NT2/D1 (cell line): ENCODE measurements at regions not wholly inside any gene's neighbourhood (a gene's known extent, or its start where the extent isn't known, plus 50 kb on each side); places are given as distances from the start of the nearest gene placed in this dataset.

ENCODE experiments used
- DNase-seq: peaks from one replicate; pipeline ENCODE4 v3.0.0-alpha.2; 2011; ENCODE audit warnings: low read depth, low spot score
- H3K27me3 ChIP-seq: 2 replicates; pipeline ENCODE4 v1.6.0; 2011; ENCODE audit warnings: mild to moderate bottlenecking; ENCODE audit not compliant: insufficient read length, insufficient read depth
- H3K36me3 ChIP-seq: 2 replicates; pipeline ENCODE4 v1.6.1; 2011; ENCODE audit warnings: mild to moderate bottlenecking, low read length, mixed read lengths; ENCODE audit not compliant: insufficient read depth, insufficient read length
- H3K4me1 ChIP-seq: 2 replicates; pipeline ENCODE4 v1.5.1; 2011; ENCODE audit not compliant: insufficient read depth, insufficient read length
- H3K4me3 ChIP-seq: 2 replicates; pipeline ENCODE4 v1.5.1; 2011; ENCODE audit warnings: low read depth; ENCODE audit not compliant: insufficient read length
- H3K9ac ChIP-seq: 2 replicates; pipeline ENCODE4 v1.6.0; 2011; ENCODE audit warnings: low read depth; ENCODE audit not compliant: insufficient read length
- H3K9me3 ChIP-seq: 2 replicates; pipeline ENCODE4 v1.5.1; 2011; ENCODE audit warnings: mild to moderate bottlenecking, low read length; ENCODE audit not compliant: insufficient read depth
- SUZ12 ChIP-seq: IDR thresholded peaks from 2 replicates; pipeline ENCODE4 v1.6.1; 2011; ENCODE audit not compliant: insufficient read length, insufficient read depth; ENCODE audit errors: extremely low read depth
- YY1 ChIP-seq: IDR thresholded peaks from 2 replicates; pipeline ENCODE4 v1.6.1; 2011; ENCODE audit not compliant: insufficient read length, insufficient read depth
- ZNF274 ChIP-seq: IDR thresholded peaks from 2 replicates; pipeline ENCODE4 v1.6.1; 2011; ENCODE audit warnings: mild to moderate bottlenecking, low read depth, low read length

GRCh38 chr4:41437111-41437536, 100.8 kb upstream of the LIMCH1 start:
- Histone ChIP-seq H3K27me3 (no peaks in the 10 kb centered on the region), H3K4me3 (no peak overlapping the region), H3K4me1 (peaks cover 5% of the 10 kb centered on the region), H3K9me3 (peaks cover 33% of the 10 kb centered on the region), H3K9ac (no peak overlapping the region), H3K36me3 (no peaks in the 10 kb centered on the region)
- TF ChIP-seq ZNF274 (no peak), YY1 (no peak), SUZ12 (no peak)
- DNase-seq = no peak

GRCh38 chr4:41438931-41439297, 99.0 kb upstream of the LIMCH1 start:
- peaks cover 16% of the 10 kb centered on the region; the same call in 1 of the 2 replicates for H3K9me3 ChIP-seq
- no peaks in the 10 kb centered on the region for H3K36me3 ChIP-seq
- no peak overlapping the region for H3K9ac ChIP-seq
- no peaks in the 10 kb centered on the region for H3K27me3 ChIP-seq
- H3K4me3 ChIP-seq = no peak overlapping the region
- H3K4me1 ChIP-seq = peaks cover 2% of the 10 kb centered on the region
- no peak for DNase-seq
- no peak for TF ChIP-seq SUZ12
- no peak for TF ChIP-seq YY1
- no peak for TF ChIP-seq ZNF274

GRCh38 chr4:41442810-41443209, 95.1 kb upstream of the LIMCH1 start:
- H3K4me3 ChIP-seq = no peak overlapping the region
- no peaks in the 10 kb centered on the region for H3K9me3 ChIP-seq
- no peaks in the 10 kb centered on the region for H3K36me3 ChIP-seq
- no peaks in the 10 kb centered on the region for H3K27me3 ChIP-seq
- TF ChIP-seq ZNF274 (no peak), YY1 (no peak), SUZ12 (no peak)
- no peak overlapping the region for H3K9ac ChIP-seq
- no peak for DNase-seq
- peaks cover 2% of the 10 kb centered on the region for H3K4me1 ChIP-seq

GRCh38 chr4:41443340-41444079, 94.4 kb upstream of the LIMCH1 start:
- Histone ChIP-seq H3K4me3 (no peak overlapping the region), H3K9me3 (no peaks in the 10 kb centered on the region), H3K4me1 (peaks cover 2% of the 10 kb centered on the region), H3K9ac (no peak overlapping the region), H3K27me3 (no peaks in the 10 kb centered on the region), H3K36me3 (no peaks in the 10 kb centered on the region)
- no peak for DNase-seq
- TF ChIP-seq ZNF274 = no peak
- no peak for TF ChIP-seq YY1
- TF ChIP-seq SUZ12 = no peak

- Histone ChIP-seq H3K36me3 (no peaks in the 10 kb centered on the region), H3K27me3 (no peaks in the 10 kb centered on the region), H3K9me3 (no peaks in the 10 kb centered on the region), H3K9ac (no peak overlapping the region), H3K4me3 (no peak overlapping the region), H3K4me1 (no peaks in the 10 kb centered on the region)
- no peak for DNase-seq
- TF ChIP-seq SUZ12 (no peak), ZNF274 (no peak), YY1 (no peak)
These were observed 91.6 kb upstream of the LIMCH1 start for GRCh38 chr4:41446391-41446790.

GRCh38 chr4:41446981-41447725, 90.8 kb upstream of the LIMCH1 start:
- no peaks in the 10 kb centered on the region for H3K27me3 ChIP-seq
- no peak overlapping the region for H3K9ac ChIP-seq
- no peaks in the 10 kb centered on the region for H3K4me1 ChIP-seq
- no peaks in the 10 kb centered on the region for H3K9me3 ChIP-seq
- DNase-seq = no peak
- no peak for TF ChIP-seq ZNF274
- TF ChIP-seq SUZ12 = no peak
- TF ChIP-seq YY1 = no peak
- H3K36me3 ChIP-seq = no peaks in the 10 kb centered on the region
- H3K4me3 ChIP-seq = no peak overlapping the region

GRCh38 chr4:41448934-41449333, 89.0 kb upstream of the LIMCH1 start:
- Histone ChIP-seq H3K4me3 (no peak overlapping the region), H3K9me3 (no peaks in the 10 kb centered on the region), H3K27me3 (no peaks in the 10 kb centered on the region), H3K9ac (no peak overlapping the region), H3K36me3 (no peaks in the 10 kb centered on the region), H3K4me1 (no peaks in the 10 kb centered on the region)
- DNase-seq = no peak
- TF ChIP-seq SUZ12 (no peak), YY1 (no peak), ZNF274 (no peak)
